ENCODE measurements at regions not wholly inside any gene's neighbourhood (a gene's known extent, or its start where the extent isn't known, plus 50 kb on each side); places are given as distances from the start of the nearest gene placed in this dataset.

DNA sequence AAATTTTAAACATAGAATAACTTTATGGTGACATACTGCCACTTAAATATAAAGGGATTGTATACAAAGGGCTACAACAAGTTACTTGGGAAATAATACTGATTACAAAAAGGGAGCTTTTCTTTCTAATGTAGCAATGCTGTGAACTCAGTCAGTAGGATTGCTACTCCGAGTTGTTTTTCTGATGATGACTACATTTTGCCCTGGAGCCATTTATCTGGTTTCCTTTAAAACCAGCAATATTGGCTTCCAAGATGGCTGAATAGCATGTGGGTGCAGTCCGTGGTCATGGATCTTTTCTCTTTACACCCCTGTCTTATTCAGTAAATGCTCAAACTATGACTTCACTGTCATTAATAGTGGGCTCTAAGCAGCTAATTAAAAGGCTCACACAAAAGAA lies 92.6 kb upstream of the NEK7 start:
- TF ChIP-seq, protein P1, sequence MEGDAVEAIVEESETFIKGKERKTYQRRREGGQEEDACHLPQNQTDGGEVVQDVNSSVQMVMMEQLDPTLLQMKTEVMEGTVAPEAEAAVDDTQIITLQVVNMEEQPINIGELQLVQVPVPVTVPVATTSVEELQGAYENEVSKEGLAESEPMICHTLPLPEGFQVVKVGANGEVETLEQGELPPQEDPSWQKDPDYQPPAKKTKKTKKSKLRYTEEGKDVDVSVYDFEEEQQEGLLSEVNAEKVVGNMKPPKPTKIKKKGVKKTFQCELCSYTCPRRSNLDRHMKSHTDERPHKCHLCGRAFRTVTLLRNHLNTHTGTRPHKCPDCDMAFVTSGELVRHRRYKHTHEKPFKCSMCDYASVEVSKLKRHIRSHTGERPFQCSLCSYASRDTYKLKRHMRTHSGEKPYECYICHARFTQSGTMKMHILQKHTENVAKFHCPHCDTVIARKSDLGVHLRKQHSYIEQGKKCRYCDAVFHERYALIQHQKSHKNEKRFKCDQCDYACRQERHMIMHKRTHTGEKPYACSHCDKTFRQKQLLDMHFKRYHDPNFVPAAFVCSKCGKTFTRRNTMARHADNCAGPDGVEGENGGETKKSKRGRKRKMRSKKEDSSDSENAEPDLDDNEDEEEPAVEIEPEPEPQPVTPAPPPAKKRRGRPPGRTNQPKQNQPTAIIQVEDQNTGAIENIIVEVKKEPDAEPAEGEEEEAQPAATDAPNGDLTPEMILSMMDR (conservative IDR thresholded peaks at IDR 0.05 in 1 of 2, IDR thresholded peaks at IDR 0.05 in 1 of 2; ENCODE audit: low read depth in 1 of 2, low read length in 2 of 2), result no peak
- no peak for TF ChIP-seq EZH2 (IDR thresholded peaks at IDR 0.05; ENCODE audit: low read length, missing control alignments)

All from fibroblast of lung (primary cell).